HG03520 (cell line): ENCODE measurements at regions not wholly inside any gene's neighbourhood (a gene's known extent, or its start where the extent isn't known, plus 50 kb on each side); places are given as distances from the start of the nearest gene placed in this dataset.
"Not testable (repeated sequence)": the region's sequence is repeated elsewhere in the genome, so short reads cannot be mapped to it uniquely, and the experiment has no call there.

Source experiments
- ATAC-seq: cut with Tn5 transposase; IDR thresholded peaks from one replicate; pipeline ENCODE4 v1.9.1; 2021; ENCODE audit warnings: mild to moderate bottlenecking, moderate library complexity; ENCODE audit not compliant: unreplicated experiment

- no peak for ATAC-seq
These were observed 955.0 kb downstream of the GATA3 start for GRCh38 chr10:9009505-9009904.

GRCh38 chr10:9010093-9010492 is 955.6 kb downstream of the GATA3 start:
- ATAC-seq, result no peak

GRCh38 chr10:9010931-9011670 is 956.6 kb downstream of the GATA3 start:
- ATAC-seq, result no peak

GRCh38 chr10:9012312-9012711 is 957.8 kb downstream of the GATA3 start:
- no peak for ATAC-seq

GRCh38 chr10:9015005-9015404 is 960.5 kb downstream of the GATA3 start:
- ATAC-seq, result no peak

- ATAC-seq, result no peak
These were observed 961.0 kb downstream of the GATA3 start for GRCh38 chr10:9015447-9015846.

- ATAC-seq, result no peak
These were observed 962.4 kb downstream of the GATA3 start for GRCh38 chr10:9016930-9017329.

GRCh38 chr10:9018195-9019173 is 964.0 kb downstream of the GATA3 start:
- ATAC-seq, result no peak

GRCh38 chr10:9023206-9023605 is 968.7 kb downstream of the GATA3 start:
- ATAC-seq, result no peak

- ATAC-seq, result no peak
These were observed 969.7 kb downstream of the GATA3 start for GRCh38 chr10:9024210-9024609.

GRCh38 chr10:9028231-9028630 is 973.7 kb downstream of the GATA3 start:
- no peak for ATAC-seq

- ATAC-seq, result no peak
These were observed 980.9 kb downstream of the GATA3 start for GRCh38 chr10:9035355-9035754.

- ATAC-seq, result no peak
These were observed 982.3 kb downstream of the GATA3 start for GRCh38 chr10:9036711-9037204.

- ATAC-seq, result no peak
These were observed 983.7 kb downstream of the GATA3 start for GRCh38 chr10:9038146-9038714.

GRCh38 chr10:9043466-9043865 is 989.0 kb downstream of the GATA3 start:
- no peak for ATAC-seq

- no peak for ATAC-seq
These were observed 990.8 kb downstream of the GATA3 start for GRCh38 chr10:9045311-9045710.

- ATAC-seq, result no peak
These were observed 997.0 kb downstream of the GATA3 start for GRCh38 chr10:9051328-9051974.

- no peak for ATAC-seq
These were observed 998.3 kb downstream of the GATA3 start for GRCh38 chr10:9052767-9053166.

GRCh38 chr10:9056521-9056920 is 1002.0 kb downstream of the GATA3 start:
- ATAC-seq, result no peak

GRCh38 chr10:9057293-9057692 is 1002.8 kb downstream of the GATA3 start:
- not testable (repeated sequence) for ATAC-seq

- no peak for ATAC-seq
These were observed 1005.8 kb downstream of the GATA3 start for GRCh38 chr10:9060314-9060713.
